ENCODE measurements at regions not wholly inside any gene's neighbourhood (a gene's known extent, or its start where the extent isn't known, plus 50 kb on each side); places are given as distances from the start of the nearest gene placed in this dataset.

GRCh38 chr3:72047221-72047871 is 262.4 kb upstream of the PROK2 start:
- no peak for TF ChIP-seq CTCF (IDR thresholded peaks at IDR 0.05)
- TF ChIP-seq POLR2A (IDR thresholded peaks at IDR 0.05): no peak
- TF ChIP-seq EP300 (IDR thresholded peaks at IDR 0.05): no peak
- no peak for TF ChIP-seq POLR2AphosphoS5 (IDR thresholded peaks at IDR 0.05)

Measured in gastroesophageal sphincter (tissue), 3 donors.